Caki2 (cell line): ENCODE measurements at regions not wholly inside any gene's neighbourhood (a gene's known extent, or its start where the extent isn't known, plus 50 kb on each side); places are given as distances from the start of the nearest gene placed in this dataset.
"Not testable (repeated sequence)": the region's sequence is repeated elsewhere in the genome, so short reads cannot be mapped to it uniquely, and the experiment has no call there.

ENCODE experiments used
- DNase-seq: peaks from one replicate; pipeline ENCODE4 v3.0.0-alpha.2; 2015; ENCODE audit warnings: low read depth
- in situ Hi-C: cut with HindIII; loops from 2 replicates; pipeline ENCODE4 v1.10.0; 2016; ENCODE audit warnings: low sequenced_read_pairs, low pct_unique_long_range_greater_than_20kb, mixed read lengths

DNA sequence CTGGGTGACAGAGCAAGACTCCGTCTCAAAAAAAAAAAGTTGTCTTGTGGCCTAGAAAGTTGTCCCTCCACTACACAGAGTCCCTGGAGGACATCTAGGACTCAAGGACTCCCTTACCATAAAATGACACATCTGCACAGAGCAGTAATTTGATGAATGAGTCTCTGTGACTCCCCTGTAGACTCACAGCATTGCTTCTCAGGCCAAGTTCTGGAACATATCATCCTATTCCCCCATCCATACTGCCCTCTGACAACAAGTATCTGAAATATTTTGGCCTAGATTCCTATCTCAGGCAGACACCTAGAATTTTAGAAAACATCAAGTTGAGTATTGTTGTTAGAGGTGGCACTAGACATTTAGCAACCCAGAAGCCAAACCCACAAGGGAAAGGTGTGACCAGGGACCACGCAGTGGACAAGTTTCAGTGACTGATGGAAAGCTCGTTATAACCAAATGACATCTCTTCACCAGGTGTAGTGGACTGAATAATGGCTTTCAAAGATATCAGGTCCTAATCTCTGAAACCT, 97.9 kb upstream of the ATP8B1 start:
- in situ Hi-C loops: no loop called here
- no peak for DNase-seq

DNA sequence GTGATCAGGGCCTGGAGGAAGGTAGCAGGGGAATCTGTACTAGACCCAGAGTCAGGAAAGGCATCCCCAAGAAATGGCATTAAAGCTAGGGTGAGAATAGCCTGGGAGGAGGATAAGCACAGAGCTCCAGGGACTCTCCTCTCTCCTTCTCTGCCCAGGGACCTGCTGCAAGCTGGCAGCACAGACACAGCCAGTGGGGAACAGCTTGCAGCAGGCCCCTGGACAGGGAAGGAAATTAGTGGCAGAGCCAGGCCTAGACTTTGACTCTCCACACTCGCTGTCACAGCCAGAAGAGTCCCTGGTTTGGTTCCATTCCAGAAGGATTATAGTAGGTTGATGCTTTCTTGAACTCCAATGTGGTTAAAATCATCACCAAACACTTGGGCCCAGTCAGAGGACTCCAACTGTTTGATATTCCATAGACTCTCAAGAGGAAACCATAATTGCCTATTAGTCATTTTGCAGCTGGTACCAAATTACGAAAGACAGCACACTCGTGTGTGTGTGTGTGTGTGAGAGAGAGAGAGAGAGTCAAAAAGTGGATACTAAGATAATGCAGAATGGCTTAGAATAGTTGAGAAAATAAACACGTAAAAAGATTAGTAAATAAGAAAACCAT, 95.5 kb upstream of the ATP8B1 start:
- in situ Hi-C loops: no loop called here
- no peak for DNase-seq

DNA sequence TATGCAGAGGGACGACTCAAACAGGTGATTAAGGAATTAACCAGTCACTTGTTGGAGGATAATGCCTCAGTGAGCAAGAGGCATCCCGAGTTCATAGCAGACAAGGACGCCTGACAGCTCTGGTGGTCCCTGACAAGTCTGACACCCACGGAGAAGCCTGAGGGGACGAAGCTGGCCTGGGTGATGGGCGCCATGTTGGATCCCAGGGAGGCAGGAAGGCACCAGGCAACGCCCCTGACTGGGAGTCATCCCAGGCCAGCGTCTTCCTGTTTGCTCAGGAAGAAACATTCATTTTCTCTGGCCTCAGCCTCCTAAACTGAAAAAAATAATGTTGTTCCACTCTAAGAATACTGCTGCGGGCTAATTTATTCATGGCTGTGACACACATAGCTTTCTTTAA, 92.1 kb upstream of the ATP8B1 start:
- no peak for DNase-seq
- in situ Hi-C loops: no loop called here

DNA sequence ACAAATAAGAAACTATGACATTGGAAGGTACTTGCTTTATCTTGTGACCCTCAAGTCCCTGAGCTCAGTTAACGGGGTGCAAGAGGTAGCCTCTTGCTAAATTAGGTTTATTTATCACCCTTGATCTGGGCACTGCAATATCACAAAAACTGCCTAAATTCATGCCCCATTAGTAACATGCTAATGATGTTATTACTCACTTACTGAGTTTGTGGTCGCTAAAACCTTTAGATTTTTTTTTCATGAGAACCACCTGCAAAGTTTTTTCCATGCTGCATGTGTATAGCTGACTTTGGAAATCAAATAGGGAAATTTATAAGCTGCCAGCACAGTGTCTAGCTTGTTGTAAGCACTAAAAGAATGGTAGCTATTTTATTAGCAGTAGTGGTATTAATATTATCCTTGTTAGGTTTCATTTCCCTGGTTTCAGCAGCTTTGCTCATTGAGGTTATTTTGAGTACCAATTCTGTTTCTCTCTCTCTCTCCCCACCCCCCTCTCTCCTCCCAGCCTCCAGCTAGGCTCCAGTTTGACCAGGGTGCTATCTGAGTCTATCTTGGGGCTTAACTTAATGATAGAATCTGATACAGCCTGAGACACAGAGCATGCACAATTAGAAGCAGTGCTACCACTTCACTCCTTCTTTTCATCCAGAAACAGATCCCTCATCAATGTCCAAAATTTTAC, 88.7 kb upstream of the ATP8B1 start:
- in situ Hi-C loops: no loop called here
- DNase-seq: no peak

DNA sequence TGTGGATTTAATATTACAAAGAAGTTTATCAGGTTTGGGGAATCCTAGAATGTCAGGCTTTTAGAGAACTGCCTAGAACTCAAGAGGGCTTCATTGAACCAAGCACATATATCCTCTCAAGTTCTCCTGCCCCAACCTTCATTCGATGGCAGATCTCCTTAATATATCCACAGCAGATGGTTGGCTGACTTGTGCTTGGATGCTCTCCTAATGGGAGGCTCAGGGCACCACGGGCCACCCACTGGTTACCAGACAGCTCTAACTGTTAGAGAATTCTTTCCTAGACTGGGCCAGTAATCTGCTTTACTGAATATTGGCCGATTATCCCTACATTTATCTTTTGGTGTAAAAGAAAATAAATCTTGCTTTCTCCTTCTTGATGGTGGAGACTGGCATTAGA, 87.2 kb upstream of the ATP8B1 start:
- in situ Hi-C loops: no loop called here
- no peak for DNase-seq

DNA sequence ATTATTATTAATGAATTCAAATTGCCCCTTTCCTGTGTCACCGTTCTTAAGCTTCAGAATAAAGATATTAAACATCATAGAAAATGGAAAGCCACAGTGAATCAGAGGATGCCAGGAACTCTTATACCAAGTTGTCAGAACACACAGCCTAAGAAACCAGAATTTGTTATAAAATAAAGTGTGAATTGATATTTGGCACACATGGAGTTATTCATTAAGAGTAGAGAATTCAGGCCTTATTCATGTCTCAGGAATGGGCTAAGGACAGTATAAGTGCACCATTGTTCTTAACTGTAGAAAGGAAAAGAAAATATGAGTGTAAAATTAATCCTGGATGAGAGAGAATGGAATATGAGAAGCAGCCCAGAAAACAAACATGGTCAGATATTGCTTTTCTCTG, 86.7 kb upstream of the ATP8B1 start:
- in situ Hi-C loops: no loop called here

DNA sequence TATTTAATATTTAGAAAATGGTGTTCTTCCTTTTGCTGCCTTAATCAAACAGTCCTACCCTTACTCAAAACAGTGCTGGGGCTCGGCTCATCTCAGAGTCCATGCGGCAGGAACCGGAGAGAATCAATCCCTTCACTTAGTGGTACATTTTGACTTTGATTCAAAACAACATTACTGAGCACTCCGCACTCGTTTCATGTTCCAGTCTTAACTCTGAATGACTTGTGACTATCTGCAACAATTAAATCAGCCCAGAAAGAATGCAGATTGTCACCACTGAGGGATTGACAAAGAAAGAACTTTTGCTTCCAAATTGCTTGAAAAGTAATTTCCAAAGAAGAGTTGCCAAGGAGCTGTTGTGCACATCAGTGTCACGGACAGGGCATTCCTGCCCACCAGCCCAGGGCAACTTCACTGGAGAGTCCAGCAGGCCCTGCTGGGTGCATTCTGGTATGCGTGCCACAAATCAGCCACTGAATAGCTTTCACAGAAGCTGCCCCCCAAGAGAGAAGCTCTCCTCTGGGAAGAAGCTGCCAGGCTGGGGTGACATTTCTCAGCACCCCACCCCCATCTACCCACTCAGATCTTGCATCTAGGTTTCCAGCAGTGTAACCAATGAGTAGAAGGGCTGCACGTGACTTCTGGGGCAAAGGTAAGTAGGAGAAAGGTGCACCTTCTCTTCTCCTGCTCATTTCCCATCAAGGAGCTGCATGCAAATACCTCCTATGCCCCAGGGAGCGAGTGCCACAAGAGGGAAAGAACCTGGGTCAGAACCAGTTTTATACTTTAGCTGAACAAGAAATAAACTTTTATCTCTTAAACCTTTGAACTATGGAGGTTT, 84.6 kb upstream of the ATP8B1 start:
- no peak for DNase-seq
- in situ Hi-C loops: no loop called here

More for the DNA sequence above, 86.7 kb upstream of the ATP8B1 start:
- no peak for DNase-seq

DNA sequence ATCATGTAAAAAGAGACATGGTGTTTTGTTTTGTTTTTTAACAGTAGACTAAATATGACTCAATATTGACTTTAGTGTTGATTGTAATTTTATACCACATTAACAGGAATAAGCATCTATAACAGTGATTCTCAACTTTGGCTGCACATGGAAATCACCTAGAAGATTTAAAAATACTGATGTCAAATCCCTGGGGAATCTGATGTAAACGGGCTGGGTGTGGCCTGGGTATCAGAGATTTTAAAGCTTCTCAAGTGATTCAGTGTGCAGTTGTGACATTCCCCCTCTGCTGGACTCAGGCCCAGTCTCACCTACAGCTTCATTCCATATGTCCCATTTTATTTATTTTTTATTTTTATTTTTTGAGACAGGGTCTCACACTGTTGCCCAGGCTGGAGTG, 82.8 kb upstream of the ATP8B1 start:
- no peak for DNase-seq
- in situ Hi-C loops: no loop called here

DNA sequence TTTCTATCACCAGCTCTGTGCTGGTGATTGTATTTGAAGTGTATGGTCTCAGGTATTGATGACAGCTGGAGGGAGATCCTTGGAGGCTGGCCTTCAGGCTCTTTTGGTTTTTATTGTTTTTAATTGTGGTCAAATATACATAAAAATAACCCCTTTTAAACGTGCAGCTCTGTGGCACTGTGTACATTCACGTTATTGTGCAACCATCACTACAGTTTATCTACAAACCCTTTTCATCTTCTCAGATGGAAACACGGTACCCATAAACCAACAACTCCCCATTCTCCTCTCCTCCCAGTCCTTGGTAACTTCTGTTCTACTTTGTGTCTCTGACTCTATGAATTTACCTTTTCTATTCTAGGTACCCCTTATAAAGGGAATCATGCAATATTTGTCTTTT, 79.3 kb upstream of the ATP8B1 start:
- no peak for DNase-seq
- in situ Hi-C loops: no loop called here

DNA sequence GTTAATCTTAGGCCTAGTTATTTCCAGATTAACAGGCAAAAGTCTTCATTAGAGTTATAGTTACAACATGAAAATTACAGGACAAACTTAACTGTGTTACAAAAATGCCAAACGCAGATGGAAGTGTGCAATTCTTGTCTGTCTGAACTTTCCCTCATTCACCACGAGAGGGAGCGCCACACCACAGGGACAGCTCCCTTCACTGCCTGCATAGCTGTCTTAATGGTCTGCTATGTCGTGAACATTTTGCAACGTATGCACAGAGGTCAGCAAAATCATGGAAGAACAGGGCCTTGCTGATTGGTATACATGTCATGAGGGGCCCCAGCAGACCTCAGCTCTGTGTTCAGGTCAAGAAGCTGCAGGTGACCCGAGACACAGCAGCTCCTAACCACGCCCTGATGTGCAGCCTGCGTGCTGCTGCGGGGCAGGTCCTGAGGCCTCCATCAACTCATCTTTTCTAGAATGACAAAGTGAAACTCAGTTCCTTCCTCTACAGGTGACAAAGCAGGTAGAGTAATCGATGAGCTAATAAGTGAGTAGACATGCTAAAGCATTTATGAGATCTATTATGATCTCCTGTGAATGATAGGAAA, 78.8 kb upstream of the ATP8B1 start:
- in situ Hi-C loops: no loop called here
- peak; percentile 31 for DNase-seq

DNA sequence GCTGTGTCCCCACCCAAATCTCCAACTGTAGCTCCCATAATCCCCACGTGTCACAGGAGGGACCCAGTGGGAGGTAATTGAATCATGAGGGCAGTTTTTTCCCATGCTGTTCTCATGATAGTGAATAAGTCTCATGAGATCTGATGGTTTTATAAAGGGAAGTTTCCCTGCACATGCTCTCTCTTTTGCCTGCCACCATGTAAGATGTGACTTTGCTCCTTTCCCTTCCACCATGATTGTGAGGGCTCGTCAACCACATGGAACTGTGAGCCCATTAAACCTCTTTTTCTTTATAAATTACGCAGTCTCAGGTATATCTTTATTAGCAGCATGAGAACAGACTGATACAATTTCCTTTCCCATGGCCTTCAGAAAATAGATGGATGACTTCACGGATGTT, 76.8 kb upstream of the ATP8B1 start:
- DNase-seq, in situ Hi-C loops: not testable (repeated sequence)

DNA sequence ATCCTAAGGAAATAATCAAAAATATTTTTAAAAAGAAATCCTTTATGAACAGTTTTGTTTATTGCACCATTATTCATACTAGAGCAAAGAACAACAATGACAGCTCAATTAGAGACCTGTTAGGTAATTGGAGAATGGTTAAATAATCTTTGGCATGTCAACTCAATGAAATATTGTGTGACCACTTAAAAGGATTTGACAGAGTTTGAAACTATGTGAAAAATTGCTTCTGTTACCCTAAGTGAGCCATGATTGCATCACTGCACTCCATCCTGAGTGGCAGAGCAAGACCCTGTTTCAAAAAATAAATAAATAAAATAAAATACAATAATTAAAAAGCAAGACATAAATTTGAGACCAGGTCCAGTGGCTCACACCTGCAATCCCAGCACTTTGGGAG, 66.1 kb upstream of the ATP8B1 start:
- no peak for DNase-seq
- in situ Hi-C loops: no loop called here

DNA sequence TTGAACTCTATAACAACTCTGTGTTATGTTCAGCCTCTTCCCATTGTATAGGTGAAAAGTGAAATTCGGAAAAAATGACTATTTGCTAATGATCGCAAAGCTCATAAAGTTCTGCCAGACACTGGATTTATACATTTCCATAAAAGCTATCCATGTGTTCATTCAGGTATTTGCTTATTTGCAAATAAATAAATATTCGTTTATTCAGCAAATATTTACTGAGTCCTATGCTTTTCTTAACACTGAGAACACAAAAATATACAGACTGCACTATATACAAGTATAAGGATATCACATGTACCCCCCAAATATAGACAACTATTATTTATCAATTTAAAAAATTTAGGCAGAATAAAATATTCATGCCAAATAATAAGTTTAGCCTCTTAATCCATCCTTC, 63.2 kb upstream of the ATP8B1 start:
- DNase-seq: no peak
- in situ Hi-C loops: no loop called here

DNA sequence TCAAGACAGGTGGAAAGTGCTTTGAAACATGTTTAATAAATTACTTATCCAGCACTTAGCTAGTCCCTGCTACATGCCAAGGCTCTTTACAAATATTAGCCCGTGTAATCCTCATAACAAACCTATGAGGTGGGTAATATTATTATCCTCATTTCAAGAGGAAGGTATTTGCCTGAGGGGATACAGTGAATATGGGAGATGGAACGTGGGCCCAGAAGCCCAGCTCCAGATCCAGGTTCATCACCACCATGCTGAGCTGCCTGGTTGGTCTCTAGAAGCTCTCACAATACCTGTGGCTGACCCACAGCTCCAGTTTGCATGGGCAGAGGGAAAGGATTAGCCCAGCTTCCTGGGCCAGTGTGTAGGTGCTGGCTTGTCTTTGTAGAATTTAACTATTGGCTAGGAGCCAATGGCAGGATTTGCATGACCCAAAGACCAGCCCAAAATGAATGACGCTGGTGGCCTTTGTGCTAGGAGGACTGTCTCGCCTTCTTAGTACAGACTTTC, 61.6 kb upstream of the ATP8B1 start:
- in situ Hi-C loops: no loop called here
- DNase-seq: no peak

DNA sequence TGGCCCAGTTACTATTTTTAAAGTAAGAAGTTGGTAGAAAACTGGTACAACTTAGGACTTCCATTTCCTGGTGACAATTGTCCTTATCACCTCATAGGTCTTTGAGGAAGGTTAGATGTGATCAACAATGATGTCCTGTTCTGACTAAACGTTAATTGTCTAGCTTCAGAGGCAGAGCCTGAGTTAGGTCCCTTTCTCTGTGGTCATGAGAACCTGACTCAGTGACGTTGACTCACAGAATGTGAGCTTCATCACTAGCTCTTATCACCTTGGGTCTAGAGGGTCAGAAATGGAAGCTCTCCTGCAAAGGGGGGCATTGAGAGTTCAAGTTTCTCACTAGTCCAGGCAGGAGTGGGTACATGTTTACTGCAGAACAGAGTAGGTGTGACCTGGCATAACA, 60.6 kb upstream of the ATP8B1 start:
- in situ Hi-C loops: no loop called here
- DNase-seq: no peak

DNA sequence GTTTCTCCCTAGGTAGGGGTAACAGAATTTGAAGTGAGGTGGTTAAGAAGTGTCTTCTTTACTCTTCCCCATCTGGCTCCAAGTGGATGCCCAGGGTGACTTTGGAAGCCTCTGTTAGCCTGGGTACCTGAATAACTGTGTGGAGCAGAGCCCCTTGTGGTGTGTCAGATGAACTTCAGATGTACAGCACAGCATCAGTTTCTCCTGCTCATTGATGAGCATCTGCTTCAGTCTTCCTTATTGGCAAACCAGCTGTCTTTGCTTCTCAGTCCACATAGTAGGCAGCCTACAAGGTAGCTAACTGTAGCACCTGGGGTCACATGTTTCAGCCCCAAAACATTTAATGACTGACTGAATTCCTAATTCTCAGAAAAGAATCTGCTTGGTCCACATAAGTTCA, 56.2 kb upstream of the ATP8B1 start:
- in situ Hi-C loops: no loop called here
- DNase-seq: no peak

DNA sequence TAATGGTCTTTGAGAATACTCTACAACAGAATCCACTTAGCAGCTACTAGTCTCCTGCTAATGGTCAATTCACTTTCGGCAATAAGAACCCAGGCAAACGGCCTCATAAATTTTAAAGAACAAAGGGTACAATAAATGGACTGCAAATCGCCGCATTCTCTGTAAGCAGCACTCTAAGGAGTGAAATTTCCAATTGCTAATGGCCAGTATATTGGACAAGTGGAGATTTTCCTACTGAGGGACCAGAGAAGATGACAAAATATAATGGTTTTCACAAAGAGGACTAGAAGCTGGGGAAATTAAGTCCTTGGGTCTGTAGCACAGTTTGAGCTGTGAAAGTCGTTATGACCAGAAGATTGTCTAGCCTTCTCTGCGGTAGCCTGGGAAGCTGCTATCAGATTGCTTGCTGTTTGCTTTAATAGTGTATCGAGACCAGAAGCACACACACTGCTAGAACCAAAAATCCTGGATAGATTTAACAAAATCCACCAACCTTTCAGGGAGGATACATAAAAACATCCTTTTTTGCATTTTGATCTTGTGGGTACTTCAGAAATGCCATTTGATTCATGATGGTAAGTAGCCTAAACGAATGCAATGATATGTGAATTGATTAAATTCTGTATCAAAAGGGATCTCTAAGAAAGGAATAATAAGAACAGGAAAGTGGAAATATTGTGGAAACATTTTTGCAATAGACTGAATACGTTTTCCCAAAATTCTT, 53.6 kb upstream of the ATP8B1 start:
- DNase-seq: no peak
- in situ Hi-C loops: no loop called here

DNA sequence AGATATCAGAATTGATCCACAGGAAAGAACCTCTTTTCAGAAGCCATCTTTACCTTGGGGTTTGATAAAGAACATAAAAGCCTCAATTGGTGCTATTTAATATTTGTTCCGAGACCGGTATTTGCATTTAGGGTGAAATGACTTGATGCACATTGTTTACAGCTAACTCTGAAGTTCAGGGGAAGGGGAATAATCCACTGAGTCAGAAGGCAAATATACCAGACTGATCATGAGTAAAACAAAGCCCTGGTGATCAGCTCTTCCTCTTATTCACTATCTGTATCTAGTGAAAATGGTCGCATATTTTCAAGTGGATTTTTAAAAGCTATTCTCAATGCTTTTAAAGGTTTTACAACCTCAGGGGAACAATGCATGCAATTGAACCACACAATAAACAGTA, 53.0 kb upstream of the ATP8B1 start:
- in situ Hi-C loops: no loop called here
- DNase-seq: no peak
